ENCODE measurements at regions not wholly inside any gene's neighbourhood (a gene's known extent, or its start where the extent isn't known, plus 50 kb on each side); places are given as distances from the start of the nearest gene placed in this dataset.

GRCh38 chr22:48585916-48586798 lies 1241.5 kb downstream of the BRD1 start:
- DNase-seq, result no peak

DNA sequence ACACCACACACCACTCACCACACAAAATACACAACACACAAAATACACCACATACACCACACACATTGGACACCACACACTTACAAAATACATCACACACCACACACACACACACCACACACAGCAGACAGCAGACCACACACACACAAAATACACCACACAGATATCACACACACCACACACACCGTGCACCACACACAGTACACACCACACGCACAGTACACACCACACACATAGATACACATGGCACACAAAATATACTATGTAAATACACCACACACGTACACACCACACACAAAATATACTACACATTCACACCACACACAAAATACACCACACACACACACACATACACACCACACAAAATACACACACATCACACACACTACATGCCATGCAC lies 1243.5 kb downstream of the BRD1 start:
- no peak for DNase-seq

DNA sequence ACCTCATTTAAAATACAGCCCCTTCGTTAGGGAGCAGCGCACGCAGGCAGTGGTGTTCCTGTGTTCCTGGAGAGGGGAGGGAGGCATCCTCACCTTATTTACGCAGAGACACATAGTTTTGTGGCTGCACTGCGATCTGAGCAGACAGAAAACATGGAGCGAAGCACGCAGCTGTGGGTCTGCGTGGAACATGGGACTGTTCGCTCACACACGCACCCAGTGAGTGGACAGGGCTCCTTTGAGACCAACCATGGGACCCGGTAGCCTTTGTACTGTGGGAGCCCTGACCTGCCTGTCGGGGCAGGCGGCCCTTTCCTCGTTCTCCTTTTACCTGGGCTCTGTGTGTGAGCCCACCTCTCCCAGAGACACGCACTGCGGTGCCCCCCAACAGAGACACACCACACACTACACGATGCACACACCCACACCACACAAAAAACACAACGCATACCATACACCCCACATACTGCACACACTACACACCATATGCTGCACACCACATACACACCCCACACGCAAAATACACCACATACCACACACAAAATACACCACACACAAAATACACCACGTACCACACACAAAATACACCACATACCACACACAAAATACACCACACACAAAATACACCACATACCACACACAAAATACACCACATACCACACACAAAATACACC lies 1245.7 kb downstream of the BRD1 start:
- DNase-seq, result peak; percentile 20

DNA sequence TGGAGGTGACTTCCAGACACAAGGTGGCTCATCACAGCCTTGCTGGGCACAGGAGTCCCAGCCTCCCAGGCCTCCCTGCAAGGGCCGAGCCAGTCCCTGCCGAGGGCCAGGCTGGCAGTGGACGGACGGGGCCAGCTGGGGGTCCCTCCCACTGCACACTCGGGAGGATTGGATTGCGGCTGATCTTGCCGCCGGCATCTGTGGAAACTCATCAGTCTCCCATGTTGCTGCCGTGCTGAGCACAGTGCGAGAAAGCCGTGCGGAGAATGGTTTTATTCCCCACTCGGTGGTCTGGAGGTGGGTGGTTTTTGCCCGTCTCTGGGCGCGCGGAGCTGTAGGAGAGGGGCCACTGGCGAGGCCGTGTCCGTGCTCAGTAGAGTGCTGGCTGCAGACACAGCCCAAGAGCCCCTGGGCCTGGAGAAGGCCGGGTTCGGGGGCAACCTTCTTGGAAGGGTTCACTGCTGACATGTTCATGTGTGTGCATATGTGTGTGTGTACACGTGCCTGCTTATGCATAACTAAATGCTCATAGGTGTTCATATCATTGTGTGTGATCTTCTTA lies 1246.4 kb downstream of the BRD1 start:
- DNase-seq, result no peak

DNA sequence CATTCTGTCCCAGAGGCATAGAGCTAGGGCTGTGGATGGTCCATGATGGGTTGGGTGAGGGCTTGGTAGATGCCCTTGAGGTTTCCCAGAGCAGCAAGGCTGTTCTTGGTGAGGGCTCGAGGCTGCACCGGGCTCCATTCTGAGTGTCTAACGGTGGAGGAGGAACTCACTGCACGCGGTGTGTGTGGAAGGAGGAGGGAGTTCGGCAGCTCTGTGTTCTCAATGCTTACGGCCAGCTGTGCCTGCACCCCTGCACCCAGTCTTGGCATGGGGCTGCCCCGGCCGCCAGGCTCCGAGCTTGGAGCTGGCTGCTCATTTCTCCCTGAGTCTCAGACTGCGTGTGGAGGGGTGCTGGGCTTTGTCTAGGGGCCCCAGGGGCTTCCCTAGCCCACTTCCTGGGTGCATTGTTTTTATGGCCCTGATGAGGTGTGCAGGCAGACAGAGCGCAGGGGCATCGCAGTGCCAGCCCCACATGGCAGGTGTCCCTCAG lies 1247.1 kb downstream of the BRD1 start:
- no peak for DNase-seq

- no peak for DNase-seq
These were observed 1247.8 kb downstream of the BRD1 start for GRCh38 chr22:48579928-48580309.

- DNase-seq, result peak; percentile 85
These were observed 1248.4 kb downstream of the BRD1 start for GRCh38 chr22:48579043-48579927.

GRCh38 chr22:48578138-48579042 lies 1249.3 kb downstream of the BRD1 start:
- no peak for DNase-seq

- DNase-seq, result no peak
These were observed 1250.0 kb downstream of the BRD1 start for GRCh38 chr22:48577691-48578090.

- peak; percentile 23 for DNase-seq
These were observed 1250.5 kb downstream of the BRD1 start for GRCh38 chr22:48577014-48577690.

DNA sequence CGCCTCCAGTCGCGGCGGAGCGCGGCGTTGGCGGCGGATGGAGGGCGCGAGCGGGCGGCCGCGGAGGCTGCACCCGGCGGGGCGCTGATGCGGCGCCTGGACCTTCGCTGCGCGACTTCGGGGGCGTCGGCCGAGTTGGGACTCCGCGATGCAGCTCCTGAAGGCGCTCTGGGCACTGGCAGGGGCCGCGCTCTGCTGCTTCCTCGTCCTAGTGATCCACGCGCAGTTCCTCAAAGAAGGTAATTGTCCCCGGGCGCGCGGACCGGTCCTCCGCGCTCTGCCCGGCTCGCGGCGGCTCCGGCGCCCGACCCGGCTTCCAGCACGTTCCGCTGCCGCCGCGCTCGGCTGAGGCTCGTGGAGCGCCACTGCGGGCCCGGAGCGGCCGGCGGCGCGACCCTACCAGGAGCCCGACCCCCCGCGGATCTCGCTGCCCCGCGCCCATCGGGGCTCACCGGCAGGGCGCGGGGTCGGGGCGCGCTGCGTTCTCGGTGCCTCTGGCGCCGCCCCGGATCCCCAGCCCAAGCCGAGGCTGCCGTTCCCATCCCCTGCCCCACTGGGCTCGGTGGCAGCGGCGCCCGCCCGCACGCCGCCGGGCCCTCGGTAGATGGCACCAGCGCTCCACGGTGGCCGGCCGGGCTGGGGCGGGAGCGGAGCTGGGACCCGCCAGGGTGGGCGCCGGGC lies 1251.2 kb downstream of the BRD1 start:
- DNase-seq, result peak; percentile 50

DNA sequence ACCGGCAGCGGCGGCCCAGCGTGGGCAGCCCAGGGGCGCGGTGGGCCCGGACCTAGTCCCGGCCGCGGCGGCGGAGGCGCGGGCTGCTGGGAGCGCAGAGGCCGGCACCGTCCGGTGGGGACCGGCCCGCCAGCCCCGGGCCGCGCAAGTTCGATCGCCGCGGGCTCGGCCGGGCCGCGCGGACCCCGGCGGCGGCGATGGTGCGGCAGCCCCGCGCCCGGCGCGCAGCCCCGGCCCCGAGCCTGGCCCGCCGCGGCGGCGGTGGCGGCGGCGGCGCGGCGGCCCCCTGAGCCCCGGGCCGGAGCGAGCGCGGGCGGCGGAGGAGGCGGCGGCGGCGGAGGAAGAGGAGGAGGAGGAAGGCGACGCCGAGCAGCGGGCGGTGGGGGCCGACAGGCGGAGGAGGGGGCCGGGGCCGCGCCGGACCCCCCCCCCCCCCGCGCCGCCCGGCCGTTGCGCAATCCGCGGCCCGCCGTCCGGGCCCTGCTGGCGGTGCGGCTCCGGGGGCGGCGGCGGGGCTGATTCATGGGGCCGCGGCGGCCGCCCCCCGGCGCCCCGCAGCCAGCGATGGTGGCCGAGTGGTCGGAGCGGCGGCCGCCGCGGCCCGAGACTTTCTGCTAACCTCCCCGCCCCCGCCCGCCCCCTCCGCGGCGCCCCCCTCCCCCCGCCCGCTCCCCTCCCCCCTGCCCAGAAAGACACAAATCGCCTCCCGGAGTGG lies 1251.9 kb downstream of the BRD1 start:
- no peak for DNase-seq

DNA sequence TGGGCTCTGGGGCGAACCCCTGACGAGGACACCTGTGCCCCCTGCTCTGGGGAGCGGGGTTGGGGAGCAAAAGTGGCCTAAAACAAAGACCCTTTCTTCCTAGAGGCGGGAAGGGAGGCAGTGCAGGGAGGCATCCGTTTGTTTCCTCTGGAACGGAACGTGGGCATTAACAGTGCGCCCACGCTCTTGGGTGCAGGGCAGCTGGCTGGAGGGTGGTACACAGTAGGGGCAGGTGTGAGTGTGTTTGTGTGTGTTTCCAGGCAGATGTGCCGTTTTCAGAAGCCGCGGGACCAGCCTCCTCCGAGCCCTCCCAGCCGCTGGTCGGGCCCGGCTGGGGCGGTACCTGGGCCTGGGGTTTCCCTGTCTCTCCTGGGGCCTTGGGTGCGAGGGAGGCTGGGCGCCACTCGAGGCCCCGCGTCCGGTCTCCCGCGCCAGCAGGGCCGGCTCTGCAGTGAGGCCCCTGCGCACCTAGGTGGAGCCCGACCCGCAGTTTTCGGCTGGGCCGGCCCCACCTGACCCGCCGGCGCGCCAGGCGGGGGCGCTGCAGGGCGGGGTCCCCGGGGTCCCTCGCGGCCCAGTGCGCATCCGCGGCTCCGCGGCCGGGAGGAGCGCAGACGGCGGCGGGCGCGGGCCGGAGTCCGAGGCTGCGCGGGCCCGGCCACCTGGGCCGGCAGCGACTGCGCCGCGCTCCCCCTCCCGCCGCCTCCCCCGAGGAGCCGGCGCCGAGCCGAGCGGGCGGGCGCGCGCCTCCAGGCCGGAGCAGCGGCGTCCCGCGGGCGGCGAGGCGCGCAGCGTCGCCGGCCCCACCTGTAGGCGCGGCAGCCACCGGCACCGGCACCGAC lies 1252.7 kb downstream of the BRD1 start:
- DNase-seq, result peak; percentile 77

DNA sequence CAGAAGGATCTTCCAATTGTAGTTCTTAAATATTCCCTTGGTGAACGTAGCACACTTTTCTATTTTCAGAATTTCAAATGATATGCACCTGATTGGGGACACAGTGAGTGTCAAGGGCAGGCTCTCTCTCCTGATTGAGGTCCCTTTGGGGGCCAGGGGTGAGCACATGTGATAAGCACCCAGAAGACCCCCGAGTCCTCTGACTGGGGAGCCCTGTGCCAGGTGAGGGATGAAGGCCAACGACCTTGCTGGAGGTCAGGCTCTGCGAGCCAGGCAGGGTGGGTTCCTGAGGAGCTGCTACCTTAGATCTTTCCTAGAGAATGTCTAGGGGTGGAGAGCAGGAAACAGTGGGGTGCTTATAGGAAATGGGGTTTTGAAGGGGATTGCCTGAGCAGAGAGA lies 1253.9 kb downstream of the BRD1 start:
- no peak for DNase-seq

DNA sequence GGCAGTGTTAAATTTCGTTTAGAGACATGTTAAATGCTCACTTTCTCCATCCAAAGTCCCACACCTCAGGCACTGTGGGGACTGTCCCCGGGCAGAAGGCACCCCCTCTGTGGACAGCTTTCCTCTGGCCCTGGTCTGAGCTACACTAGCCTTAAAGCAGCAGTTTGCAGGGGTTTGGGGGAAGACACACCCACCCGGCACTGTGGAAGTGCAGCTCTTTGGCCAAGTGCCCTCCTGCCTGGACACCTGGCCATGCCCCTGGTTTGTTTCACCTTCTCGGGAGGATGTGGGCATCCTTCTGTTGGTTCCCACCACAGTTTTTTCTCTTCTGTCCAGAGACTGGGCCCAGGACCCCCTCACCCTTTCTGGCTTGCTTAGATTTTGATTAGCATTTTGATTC lies 1254.7 kb downstream of the BRD1 start:
- no peak for DNase-seq

DNA sequence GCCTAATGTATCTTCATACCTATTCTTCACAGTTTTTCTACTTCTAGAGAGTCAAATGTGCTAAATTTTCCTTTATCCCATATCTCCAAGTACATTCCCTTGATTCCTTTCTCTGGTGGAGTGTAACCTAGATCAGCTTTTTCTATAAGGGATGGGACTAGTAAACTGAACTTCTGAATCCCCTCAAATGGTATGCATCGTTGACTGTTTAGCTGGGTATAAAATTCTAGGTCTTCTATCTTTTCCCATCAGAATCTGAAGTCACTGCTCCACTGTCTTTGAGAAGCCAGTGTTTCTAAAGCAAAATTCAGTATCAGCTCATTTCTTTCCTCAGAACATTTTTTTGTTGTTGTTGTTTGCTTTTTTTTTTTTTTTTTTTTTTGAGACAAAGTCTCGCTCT lies 1256.8 kb downstream of the BRD1 start:
- DNase-seq, result no peak

GRCh38 chr22:48569476-48570233 lies 1258.0 kb downstream of the BRD1 start:
- DNase-seq, result no peak

GRCh38 chr22:48568736-48569330 lies 1258.8 kb downstream of the BRD1 start:
- no peak for DNase-seq
